SK-N-DZ (cell line): ENCODE measurements at regions not wholly inside any gene's neighbourhood (a gene's known extent, or its start where the extent isn't known, plus 50 kb on each side); places are given as distances from the start of the nearest gene placed in this dataset.

Source experiments
- DNase-seq: peaks from one replicate; pipeline ENCODE4 v3.0.0-alpha.2; 2015; ENCODE audit warnings: low spot score

DNA sequence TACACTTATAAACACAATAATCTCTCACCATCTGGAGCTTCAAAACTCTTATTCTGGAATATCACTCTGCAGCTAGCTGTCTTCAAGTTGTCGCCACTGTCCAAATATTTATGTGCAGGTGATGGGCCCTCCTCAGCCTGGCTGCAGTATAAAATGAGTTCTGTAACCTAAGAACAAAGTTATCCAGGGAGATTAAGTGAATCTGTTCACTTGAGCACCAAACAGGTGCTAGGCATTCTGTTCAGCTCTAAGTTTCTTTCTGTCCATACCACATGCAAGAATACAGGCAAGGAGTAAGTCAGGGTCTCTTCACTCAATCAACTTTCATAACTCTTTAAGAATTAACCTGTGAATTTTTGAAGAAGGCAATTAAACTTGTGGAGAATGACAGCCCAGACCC is 344.1 kb downstream of the PLK2 start:
- DNase-seq = no peak

DNA sequence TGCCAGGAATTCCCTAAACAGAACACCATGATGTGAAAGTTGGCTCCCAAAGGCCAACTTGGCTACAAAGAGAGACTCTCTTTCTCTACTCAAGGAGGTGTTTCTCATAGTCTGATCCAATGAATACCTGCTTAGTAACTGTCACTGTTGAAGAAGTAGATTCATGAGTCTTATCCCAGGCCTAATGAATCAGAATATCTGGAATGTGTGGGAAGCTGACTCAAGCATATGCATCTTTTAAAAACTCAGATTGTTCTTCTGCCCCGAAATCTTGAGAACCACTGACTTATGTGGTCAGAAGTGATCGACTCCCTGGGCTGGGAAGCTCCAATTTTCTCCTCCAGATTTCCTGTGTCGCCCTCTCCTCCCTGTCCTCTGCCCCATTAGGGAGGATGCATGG is 345.6 kb downstream of the PLK2 start:
- DNase-seq = no peak

DNA sequence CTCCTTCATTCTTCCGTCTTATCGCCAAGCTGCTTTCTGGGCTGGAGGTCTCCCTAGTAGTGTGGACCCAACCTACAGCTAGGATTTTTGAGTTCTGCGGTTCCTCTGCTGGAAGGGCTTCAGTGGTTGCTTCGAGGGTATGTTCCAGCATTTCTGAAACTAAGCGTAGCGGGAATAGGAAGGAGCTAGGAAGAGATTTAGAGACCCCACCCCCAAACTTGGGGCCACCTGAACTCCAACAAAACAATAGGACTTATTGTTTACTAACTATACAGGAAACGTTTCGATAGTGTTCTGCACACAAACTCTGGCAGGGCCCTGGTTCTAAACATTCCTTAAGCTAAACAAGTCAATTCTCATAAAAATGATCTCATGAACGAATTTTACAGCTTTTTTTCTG is 346.7 kb downstream of the PLK2 start:
- DNase-seq = no peak

DNA sequence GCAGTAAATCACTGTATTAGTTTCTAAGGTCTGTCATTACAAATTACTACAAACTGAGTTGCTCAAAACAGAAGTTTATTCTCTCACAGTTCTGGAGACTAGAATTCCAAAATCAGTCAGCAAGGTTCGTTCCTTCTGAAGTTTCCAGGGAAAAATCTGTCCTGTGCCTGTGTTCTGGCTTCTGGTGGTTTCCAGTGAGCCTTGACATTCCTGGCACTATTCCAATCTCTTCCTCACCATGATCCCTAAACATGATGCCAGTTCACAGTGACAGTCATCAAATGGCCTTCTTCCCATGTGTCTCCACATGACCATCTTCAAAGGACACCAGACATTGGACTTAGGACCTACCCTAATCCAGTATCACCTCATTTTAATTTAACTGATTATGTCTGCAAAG is 351.4 kb downstream of the PLK2 start:
- no peak for DNase-seq

DNA sequence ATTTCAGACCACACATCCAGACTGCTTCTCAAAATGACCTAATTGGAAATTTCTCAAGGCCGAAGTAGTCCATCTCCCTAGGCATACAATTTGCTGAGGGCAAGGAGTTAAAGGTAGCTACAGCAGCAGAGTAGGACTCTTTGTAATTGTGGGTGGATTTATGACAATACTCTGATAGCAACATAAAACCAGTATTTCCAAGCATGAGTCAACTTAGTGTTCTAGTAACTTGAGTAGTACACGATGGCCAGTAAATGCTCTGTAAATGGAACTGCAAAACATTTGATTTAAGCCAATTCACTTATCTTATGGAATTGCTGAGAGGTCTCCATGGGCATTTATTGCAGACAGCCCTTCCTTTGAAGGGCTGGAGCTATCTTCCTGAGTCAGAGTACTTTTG is 352.2 kb downstream of the PLK2 start:
- no peak for DNase-seq

DNA sequence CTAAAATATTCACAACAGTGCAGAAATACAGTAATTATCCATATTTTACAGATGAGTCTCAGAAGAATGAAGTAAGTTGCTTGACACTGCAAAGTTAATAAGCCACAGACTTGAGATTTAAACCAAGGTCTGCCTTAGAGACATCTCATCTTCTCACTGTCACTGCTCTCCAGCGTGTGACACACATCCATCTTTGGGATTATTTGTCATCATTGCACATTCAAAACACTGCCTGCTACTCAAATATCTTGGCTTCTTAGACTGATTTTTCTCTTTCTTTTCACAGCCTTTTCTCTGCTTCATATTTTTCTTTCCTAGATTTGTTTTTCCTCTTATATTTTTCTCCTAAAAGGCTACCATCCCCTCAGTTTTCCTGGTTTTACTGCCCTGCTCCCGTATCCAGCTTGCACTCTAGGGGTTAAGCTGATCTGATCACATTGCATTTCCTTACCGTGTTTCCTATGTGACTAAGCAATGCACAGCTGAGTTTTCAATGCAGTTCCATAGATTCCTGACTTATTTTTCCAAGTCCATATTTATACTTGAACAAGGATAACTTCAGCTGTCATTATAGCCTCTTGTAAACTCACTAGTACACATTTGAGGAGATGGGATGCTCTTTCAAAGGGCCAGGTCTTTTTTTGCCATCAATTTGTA is 353.0 kb downstream of the PLK2 start:
- no peak for DNase-seq

DNA sequence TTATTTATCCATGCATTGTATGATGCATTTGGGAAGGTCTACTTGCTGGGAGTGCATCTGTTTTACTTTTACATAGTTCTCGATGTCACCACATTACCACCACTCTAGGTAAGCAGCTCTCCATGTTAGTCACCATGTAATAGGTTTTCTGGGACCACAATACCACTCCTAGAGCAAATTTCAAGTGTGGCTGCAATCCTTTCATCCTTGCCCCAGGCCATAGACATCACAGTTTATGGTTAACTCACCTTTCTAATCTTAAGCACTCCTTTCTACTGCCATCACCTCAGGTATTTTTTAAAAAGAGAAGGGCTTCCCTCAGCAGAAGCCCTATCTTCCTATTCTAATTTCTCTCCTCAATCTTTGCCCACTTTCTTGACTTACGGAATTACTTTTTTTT is 354.1 kb downstream of the PLK2 start:
- DNase-seq = no peak

DNA sequence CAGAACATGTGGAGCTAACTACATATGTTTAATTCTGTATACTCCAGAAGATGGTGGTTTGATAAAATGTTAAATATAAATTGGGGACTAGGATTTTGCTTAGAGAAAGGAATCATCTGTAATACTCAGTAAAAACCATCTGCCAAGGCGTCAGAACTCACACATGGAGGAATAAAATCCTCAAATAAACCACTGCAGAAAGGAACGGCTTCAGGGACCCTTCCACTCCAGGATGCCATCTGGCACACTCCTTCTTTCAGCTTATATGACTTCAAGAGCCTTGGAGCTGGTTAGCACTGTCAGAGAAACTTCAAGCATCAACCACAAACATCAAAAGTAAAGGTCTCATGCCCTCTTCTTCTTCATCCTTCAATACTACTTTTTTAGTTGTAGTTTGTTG is 360.6 kb downstream of the PLK2 start:
- no peak for DNase-seq

DNA sequence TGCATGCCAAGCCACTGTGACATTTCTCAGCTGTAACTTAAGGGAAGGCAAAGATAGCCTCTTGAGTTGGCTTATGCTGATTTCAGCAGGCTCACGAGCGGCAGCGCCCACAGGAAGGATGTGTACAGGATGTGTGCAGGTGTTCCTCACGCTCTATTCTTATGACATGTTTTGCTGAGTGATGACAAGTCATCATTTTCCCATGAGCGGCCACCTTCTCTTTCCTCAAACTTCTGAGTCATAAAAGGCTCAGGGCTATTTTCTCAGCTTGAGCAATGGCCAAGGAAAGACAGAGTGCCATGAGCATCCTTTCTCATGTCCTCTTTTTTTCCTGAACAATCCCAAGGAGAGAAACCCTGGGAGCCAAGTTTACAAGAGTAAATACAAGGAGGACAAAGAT is 365.9 kb downstream of the PLK2 start:
- no peak for DNase-seq

DNA sequence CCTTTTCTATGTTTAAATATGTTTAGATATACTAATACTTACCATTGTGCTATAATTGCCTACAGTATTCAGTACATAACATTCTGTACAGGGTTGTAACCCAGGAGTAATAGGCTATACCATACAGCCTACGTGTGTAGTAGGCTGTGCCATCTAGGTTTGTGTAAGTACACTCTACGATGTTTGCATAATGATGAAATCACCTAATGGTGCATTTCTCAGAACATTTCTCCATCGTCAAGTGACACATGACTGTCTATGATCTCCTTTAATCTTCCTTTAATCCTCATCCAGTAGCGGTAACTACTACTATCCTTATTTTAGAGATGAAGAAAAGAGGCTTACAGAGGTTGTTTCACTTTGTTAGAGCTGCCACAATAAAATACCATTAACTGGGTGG is 369.2 kb downstream of the PLK2 start:
- no peak for DNase-seq

DNA sequence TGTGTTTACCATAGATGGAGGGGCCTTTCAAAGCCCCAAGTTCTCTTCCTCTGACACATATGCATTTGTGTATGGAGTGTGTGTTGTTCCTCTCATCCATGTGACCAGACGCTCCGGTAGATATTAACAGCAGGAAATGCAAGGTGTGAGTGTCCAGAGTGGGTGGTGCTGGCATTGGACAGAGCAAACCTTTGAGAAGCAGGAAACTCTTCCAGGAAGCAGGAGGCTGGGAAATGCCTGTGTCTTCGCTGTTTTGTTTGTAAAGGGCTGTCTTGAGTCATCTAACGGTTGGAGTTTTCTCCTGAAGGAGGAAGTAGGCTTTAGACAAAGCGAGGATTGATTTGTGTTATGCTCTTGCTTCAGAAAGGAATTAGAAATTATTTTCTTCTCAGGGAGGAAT is 370.9 kb downstream of the PLK2 start:
- no peak for DNase-seq

DNA sequence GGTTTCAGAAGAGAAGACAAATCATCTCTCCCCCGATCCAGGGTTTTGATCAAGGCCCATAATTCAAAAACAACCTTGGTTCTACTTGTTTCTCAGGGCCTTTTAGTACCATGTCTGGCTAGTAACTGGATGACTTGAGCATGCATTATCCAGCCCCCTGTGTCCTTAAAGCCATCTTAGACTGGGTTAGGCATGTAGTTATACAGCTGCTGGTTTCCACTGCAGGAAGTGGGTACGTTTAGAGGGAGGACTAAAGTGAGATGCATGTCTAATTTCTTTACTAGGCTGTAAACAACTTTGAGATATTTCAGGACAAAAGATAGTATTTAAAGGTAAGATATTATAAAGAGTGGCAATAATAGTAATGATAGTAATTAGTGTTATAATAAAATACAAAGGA is 372.0 kb downstream of the PLK2 start:
- no peak for DNase-seq

DNA sequence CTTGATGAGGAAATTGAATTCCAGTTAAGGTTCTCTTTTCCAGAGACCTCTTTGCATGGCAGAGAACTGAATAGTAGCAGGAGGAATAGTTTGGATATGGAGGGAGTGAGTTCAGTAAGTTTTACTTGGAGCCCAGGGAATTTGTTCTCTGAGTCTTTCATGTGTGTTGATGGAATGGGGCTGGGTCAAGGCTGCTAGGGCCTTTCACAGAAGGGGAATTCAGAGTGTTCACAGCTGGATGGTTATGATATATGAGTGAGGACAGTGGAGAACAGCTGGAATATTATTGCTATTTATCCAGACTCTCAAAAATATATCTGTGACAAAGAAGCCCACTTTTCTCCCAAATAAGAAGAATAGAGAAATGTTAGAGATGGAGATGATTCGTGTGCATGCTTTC is 372.8 kb downstream of the PLK2 start:
- DNase-seq = no peak

DNA sequence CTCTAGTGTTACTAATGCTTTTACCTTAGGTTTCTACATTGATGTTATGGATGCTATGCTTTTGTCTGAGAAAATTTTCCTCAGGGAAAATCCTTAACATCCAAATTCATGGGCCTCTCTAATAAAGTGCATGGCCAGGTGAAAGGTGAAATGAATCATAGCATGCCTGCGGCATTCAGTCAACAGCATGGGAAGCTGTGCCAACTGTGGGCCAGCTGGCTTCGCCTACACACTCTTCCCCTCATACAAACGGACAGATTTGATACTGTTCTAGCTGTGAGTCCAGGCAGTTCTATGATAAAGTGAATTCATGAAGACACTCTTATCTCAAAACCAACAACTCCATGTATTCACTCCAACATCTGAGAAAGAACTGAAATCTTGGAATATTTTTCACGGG is 374.1 kb downstream of the PLK2 start:
- DNase-seq = no peak

DNA sequence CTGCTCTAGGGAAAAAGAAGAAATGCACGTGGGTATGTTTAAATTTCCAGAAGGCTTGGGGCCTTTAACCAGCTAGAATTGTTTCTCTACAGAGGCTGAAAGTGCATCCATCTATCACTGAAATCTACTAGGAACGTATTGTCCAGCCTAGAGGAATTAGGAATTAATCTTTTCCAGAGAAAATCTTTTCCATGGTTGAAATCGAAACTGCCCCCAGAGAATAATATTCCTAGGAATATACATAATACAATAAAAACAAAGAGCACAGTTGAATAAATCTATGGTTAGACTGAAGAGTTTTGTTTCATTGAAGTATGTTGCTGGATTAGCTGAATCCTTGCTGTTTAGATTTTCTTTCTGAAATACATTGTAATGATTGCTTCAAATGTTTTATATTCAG is 378.5 kb downstream of the PLK2 start:
- DNase-seq = no peak

DNA sequence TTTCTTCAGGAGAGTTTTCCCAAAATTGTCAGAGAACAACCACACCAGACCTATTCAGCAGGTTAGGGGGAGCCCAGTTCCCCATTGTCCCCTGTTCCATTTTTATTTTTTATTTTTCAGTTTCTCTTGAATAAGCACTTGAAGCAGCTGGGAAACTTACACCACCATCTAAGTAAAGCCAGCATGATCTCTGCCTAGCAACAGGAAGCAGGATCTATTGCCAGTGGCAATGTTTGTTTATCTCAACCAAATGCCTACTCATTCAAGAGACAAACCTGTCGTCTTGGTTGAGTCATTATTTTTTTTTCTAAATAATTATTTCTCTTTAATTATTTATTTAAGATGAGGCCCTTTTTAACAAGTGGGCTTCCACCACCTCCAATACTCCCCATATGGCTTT is 379.3 kb downstream of the PLK2 start:
- no peak for DNase-seq

DNA sequence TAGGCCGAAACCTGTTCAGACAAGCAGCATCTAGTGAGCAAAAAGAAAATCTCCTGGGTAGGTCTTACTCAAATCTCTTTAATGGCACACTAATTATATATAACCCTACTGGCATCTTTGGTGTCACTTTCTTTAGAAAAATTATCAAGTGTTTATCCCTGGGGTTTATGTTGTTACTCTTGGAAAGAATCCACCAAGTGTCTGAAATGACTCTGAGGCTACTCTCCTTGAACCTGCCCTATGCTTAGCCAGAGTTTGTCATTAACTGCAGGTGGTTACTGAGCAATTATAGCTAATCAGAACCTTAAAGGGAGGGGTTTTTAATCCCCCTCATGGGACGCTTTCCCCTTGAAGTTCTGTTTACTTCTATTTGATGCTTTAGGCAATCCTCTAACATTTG is 381.9 kb downstream of the PLK2 start:
- DNase-seq = no peak

DNA sequence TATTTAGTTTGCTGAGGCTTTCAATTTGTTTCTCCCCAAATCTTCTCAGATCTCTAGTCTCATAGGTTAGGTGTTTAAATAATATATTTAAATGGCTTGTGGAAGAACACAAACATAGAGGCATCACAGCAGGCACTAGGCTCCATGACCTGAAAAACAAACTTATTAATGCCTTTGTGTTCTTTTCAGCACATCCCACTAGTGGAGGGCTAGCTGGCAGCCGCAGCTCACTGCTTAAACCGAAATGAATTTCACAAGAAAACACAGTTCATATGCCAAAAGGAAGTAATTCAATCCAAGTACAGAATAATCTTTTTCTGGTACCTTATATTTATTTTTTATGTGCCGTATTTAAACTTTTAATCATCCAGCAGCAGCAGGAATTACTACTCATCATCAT is 382.5 kb downstream of the PLK2 start:
- DNase-seq = no peak

DNA sequence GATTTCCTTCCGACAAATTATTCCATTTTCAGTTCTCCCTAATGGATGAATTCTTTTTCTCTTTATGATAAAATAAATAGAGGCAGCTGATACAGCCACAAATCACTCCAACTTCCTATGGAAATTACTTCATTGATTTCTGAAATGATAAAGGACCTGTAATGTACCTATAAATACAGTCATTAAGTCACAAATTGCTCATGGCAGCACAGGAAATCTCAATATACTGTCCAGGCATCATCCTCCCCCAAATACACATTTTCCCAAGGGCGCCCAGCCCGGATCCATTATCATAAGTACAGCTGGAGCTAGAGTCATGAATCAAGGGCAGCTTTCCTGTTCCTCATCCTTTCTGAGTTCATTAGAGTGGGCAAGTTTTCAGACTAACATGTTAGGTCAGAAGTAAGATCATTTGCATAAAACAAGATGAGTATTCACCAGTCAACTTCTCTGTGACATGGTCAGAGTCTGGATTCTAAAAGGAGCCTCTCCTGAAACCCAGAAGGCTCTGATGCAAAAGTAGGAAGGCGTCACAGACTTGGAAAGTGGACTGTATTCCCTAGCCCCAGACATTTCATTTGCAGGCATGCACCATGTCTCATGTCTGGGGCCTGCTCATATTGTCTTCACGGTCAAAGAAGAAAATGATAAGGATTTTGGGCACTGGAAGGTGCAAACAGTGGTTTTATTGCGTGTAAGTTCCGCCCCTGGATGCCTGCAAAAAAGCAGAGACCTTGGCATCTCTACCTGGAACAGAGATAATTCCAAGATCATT is 383.2 kb downstream of the PLK2 start:
- peak; percentile 57 for DNase-seq

DNA sequence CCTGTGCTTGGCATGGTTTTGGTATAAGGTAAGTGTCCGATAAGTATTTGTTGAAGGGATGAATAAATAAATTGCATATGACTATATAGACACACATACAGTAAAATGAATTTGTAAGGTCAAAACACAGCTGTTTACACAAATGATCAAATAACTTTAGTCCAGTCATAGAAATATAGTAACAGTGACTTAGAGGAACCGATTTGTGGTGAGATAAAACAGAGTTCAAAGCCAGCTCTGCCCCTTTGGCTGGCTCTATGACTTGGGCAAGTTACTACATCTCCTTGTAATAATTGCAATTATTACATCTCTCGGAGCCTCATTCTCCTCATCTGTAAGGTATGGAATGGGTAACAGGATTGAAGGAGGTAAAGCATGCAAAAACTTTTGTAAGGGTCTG is 384.0 kb downstream of the PLK2 start:
- no peak for DNase-seq

DNA sequence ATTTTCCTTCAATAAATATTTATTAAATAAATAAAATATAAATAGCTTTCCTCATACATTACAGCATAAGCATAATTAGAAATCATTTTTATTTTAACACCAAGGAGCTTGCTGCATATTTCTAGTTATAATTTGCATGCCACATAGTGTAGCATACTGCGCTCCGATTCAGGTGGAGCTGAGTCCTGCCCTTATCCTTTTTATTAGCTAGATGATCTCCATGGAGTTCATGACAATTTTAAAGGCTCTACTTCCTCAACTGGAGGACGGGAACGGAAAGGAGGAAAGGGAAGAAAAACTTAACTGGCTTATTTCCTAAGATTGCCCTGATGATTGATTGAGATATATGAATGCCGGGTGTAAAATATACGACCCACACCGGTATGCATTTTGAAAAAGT is 385.2 kb downstream of the PLK2 start:
- no peak for DNase-seq

DNA sequence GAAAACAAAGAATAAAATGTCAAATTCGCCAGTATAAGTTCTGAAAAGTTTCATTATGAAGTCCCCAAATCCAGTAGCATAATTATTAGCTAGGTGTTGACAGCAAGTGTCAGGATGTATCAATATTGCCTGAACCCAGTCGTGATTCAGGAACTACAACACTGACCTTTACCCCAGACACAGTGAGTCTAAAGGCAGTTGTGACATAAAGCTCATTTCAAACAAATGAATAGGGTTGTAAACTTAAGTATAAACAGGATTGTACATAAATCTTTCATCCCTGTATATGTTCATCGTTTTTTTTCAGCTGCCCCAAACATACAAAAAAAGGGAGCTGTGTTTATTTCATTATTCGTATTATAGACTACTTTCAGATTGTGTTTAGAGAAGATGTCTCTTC is 385.7 kb downstream of the PLK2 start:
- DNase-seq = no peak

DNA sequence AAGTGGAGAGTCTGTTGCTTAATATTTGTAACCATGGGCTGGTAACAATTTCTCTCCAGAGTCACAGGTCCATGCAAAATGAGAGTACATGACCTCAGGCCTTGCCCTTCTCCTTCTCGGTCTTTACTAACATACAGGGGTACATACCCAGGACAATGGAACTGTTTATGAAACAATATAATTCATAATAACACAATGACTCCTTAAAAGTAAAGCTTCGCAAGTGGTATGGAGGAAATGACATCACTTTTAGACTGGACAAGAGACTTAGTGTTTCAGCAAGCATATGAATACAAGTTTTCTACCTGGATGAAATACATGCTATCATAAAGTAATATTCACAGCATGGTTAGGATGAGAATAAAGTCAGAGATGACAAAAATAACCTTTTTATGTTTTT is 386.6 kb downstream of the PLK2 start:
- DNase-seq = no peak
